ENCODE measurements at regions not wholly inside any gene's neighbourhood (a gene's known extent, or its start where the extent isn't known, plus 50 kb on each side); places are given as distances from the start of the nearest gene placed in this dataset.

DNA sequence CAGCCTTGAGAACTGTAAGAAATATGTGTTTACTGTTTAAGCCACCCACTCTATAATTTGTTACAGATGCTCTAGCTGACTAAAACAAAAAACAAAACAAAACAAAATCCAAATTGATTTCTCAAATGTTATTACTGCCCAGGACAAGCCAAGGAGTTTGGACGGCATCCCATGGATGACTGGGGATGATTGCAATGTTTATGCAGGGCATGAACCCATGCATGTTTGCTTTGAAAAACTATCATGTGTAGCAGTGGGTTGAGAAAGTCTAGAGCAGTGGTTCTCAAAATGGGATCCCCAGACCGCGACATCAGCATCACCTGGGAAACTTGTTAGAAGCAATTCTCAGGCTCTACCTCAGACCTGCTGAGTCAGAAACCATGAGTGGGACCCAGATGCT is 223.2 kb upstream of the PSMD7 start:
- H3K9me3 ChIP-seq (ENCODE audit: insufficient read depth in 2 of 2, low read depth in 1 of 2, low read length in 1 of 2) = peaks cover 0 to 6% of the 10 kb centered on the region in 2 experiments; a peak in 3 of 4 replicates
- no peak overlapping the region for H3K27ac ChIP-seq (ENCODE audit: low read depth, low read length)
- no peak overlapping the region for H3K4me3 ChIP-seq (ENCODE audit: extremely low read depth in 1 of 4, insufficient read depth in 2 of 4, low read depth in 3 of 4, low read length in 4 of 4)
- H3K14ac ChIP-seq (ENCODE audit: insufficient read length) = no peak overlapping the region
- no peaks in the 10 kb centered on the region for H3K79me1 ChIP-seq (ENCODE audit: low read depth, low read length)
- no peaks in the 10 kb centered on the region for H3K4me1 ChIP-seq (replicated peaks in 1 of 4; ENCODE audit: control insufficient read depth in 3 of 4, insufficient read depth in 4 of 4, low read length in 3 of 4)
- H2BK12ac ChIP-seq (ENCODE audit: low read depth, low read length) = no peak overlapping the region
- H4K20me1 ChIP-seq (replicated peaks in 1 of 2; ENCODE audit: control insufficient read depth in 1 of 2, insufficient read depth in 2 of 2, low read length in 2 of 2) = no peaks in the 10 kb centered on the region
- H3K18ac ChIP-seq (ENCODE audit: extremely low read depth, low read length) = no peak overlapping the region
- no peak overlapping the region for H4K5ac ChIP-seq (ENCODE audit: insufficient read length, low read depth, low read length)
- no peak for DNase-seq (ENCODE audit: low read depth in 1 of 2, low spot score in 2 of 2)
- ChIA-PET POLR2A (ENCODE audit: partially characterized antibody) (no interaction called here), CTCF (ENCODE audit: partially characterized antibody) (no interaction called here)
- H2BK120ac ChIP-seq (replicated peaks; ENCODE audit: low read depth, low read length) = no peak overlapping the region
- H2BK15ac ChIP-seq (ENCODE audit: low read length) = no peak overlapping the region
- H3K9ac ChIP-seq (replicated peaks in 1 of 4; ENCODE audit: extremely low read depth in 1 of 4, low read depth in 3 of 4, low read length in 3 of 4) = no peak overlapping the region
- H3K56ac ChIP-seq (replicated peaks; ENCODE audit: insufficient read length, low read depth, low read length) = no peak overlapping the region
- no peak overlapping the region for H4K91ac ChIP-seq (replicated peaks; ENCODE audit: insufficient read length, low read length)
- no peaks in the 10 kb centered on the region for H3K79me2 ChIP-seq (ENCODE audit: control insufficient read depth in 1 of 2, insufficient read depth in 2 of 2, low read length in 2 of 2)
- H3K4ac ChIP-seq (replicated peaks; ENCODE audit: insufficient read length, low read depth, low read length) = no peak overlapping the region
- no peak overlapping the region for H3K4me2 ChIP-seq (ENCODE audit: insufficient read depth in 1 of 2, low read depth in 2 of 2, low read length in 2 of 2)
- H2AK5ac ChIP-seq (ENCODE audit: low read depth, low read length) = no peak overlapping the region
- H4K8ac ChIP-seq (ENCODE audit: extremely low read depth, insufficient read depth, low read length) = no peak overlapping the region
- no peak overlapping the region for H2BK20ac ChIP-seq (ENCODE audit: low read length)
- no peak for FAIRE-seq
- no peaks in the 10 kb centered on the region for H3K23me2 ChIP-seq (ENCODE audit: low read depth, low read length)
- WGBS, 2 experiments (ENCODE audit: extremely low coverage in 1 of 2, insufficient coverage in 1 of 2, insufficient read length in 1 of 2, insufficient replicate concordance in 2 of 2, low coverage in 1 of 2, low lambda C conversion rate in 2 of 2, missing lambda C conversion rate in 1 of 2) = 98% methylated on average over 3 of the region's 3 CpGs; no CpG with 5 or more reads in 1 of the 2 experiments
- no peaks in the 10 kb centered on the region; a peak in 1 of 8 replicates for H3K36me3 ChIP-seq (ENCODE audit: control insufficient read depth in 2 of 4, insufficient read depth in 4 of 4, low read length in 3 of 4)
- no peak overlapping the region for H2AFZ ChIP-seq (ENCODE audit: low read length)
- H2BK5ac ChIP-seq (ENCODE audit: low read depth, low read length) = no peak overlapping the region
- no peaks in the 10 kb centered on the region for H3K27me3 ChIP-seq (replicated peaks in 1 of 4; ENCODE audit: control insufficient read depth in 3 of 4, extremely low read depth in 1 of 4, insufficient read depth in 3 of 4, low read length in 3 of 4)
- no peak overlapping the region for H3K23ac ChIP-seq (ENCODE audit: insufficient read length)
- no peak for TF ChIP-seq CHD1 (IDR thresholded peaks at IDR 0.05; ENCODE audit: low read depth, low read length)
- TF ChIP-seq EZH2 (IDR thresholded peaks at IDR 0.05; ENCODE audit: low read depth, low read length, severe bottlenecking) = no peak
- no peak for TF ChIP-seq BRCA1 (IDR thresholded peaks at IDR 0.05; ENCODE audit: low read depth, low read length)
- no peak for TF ChIP-seq TCF12 (IDR thresholded peaks at IDR 0.05; ENCODE audit: low read depth, low read length)
- TF ChIP-seq CREB1 (IDR thresholded peaks at IDR 0.05) = no peak
- TF ChIP-seq SP2 (IDR thresholded peaks at IDR 0.05; ENCODE audit: low read length) = no peak
- no peak for TF ChIP-seq RNF2 (IDR thresholded peaks at IDR 0.05; ENCODE audit: borderline replicate concordance, low read depth, low read length, missing control alignments, poor library complexity, severe bottlenecking)
- no peak for TF ChIP-seq HDAC6 (IDR thresholded peaks at IDR 0.05; ENCODE audit: low read depth, low read length)
- TF ChIP-seq SP4 (IDR thresholded peaks at IDR 0.05; ENCODE audit: low read length) = no peak
- TF ChIP-seq NRF1 (IDR thresholded peaks at IDR 0.05; ENCODE audit: low read depth, low read length) = no peak
- no peak for TF ChIP-seq KDM1A (IDR thresholded peaks at IDR 0.05; ENCODE audit: borderline replicate concordance, low read length)
- TF ChIP-seq EGR1 (IDR thresholded peaks at IDR 0.05; ENCODE audit: borderline replicate concordance, low read depth, low read length) = no peak
- no peak for TF ChIP-seq YY1 (IDR thresholded peaks at IDR 0.05; ENCODE audit: low read depth, low read length)
- no peak for TF ChIP-seq GABPA (IDR thresholded peaks at IDR 0.05; ENCODE audit: borderline replicate concordance, insufficient read depth, low read length)
- no peak for TF ChIP-seq FOSL1 (IDR thresholded peaks at IDR 0.05; ENCODE audit: insufficient read depth, low read depth, low read length)
- no peak for TF ChIP-seq JUND (IDR thresholded peaks at IDR 0.05; ENCODE audit: low read length)
- TF ChIP-seq RBBP5 (IDR thresholded peaks at IDR 0.05; ENCODE audit: borderline replicate concordance, low read depth, low read length) = no peak

Data from H1 (cell line).